Panc1 (cell line): ENCODE measurements at regions not wholly inside any gene's neighbourhood (a gene's known extent, or its start where the extent isn't known, plus 50 kb on each side); places are given as distances from the start of the nearest gene placed in this dataset.

Experiments used
- ATAC-seq: fragments of 200-7000 bp; cut with Tn5 transposase; 2 replicates; pipeline ENCODE4 v1.9.1; 2020; ENCODE audit warnings: mild to moderate bottlenecking, moderate library complexity
- BruUV-seq: library from RNA; stranded (reverse); fragments of 400-500 nt; replicated peaks from 2 replicates; lab custom pipeline; 2021; lab: Mats Ljungman, UMichigan
- CTCF ChIA-PET: fragments of 300-600 bp; sonication (Branson Sonifier 250); formaldehyde crosslinking; loops from one replicate; lab custom pipeline; 2022; ENCODE audit warnings: antibody characterized with exemption; lab: Charles Lee
- POLR2A ChIA-PET: fragments of 300-600 bp; sonication (Branson Sonifier 250); formaldehyde crosslinking; loops from one replicate; lab custom pipeline; 2022; ENCODE audit warnings: antibody characterized with exemption; lab: Charles Lee
- DNase-seq: peaks from one replicate; pipeline ENCODE4 v3.0.0-alpha.2; 2010; ENCODE audit warnings: low read depth, low spot score
- H3K27ac ChIP-seq: 2 replicates; pipeline ENCODE4 v1.5.1; 2011; ENCODE audit warnings: mild to moderate bottlenecking, low read length, inconsistent platforms
- H3K27me3 ChIP-seq: fragments of 200-500 bp; sonication (Bioruptor generic); 2 replicates; pipeline ENCODE4 v1.6.0; 2014; ENCODE audit warnings: low read length, inconsistent platforms; ENCODE audit not compliant: control insufficient read depth, insufficient read depth
- H3K36me3 ChIP-seq: fragments of 200-500 bp; sonication (Bioruptor generic); 2 replicates; pipeline ENCODE4 v1.5.1; 2014; ENCODE audit warnings: inconsistent platforms, mild to moderate bottlenecking, low read length, moderate library complexity; ENCODE audit not compliant: control insufficient read depth, insufficient read depth
- H3K4me1 ChIP-seq: 2 replicates; pipeline ENCODE4 v1.5.1; 2011; ENCODE audit warnings: inconsistent platforms, mild to moderate bottlenecking, low read length, moderate library complexity; ENCODE audit not compliant: control insufficient read depth, insufficient read depth
- H3K4me3 ChIP-seq, 2 experiments: 2 replicates each; pipeline ENCODE4 v1.5.1; 2011 to 2012; ENCODE audit warnings: low read depth in 2 of 2, low read length in 2 of 2, mild to moderate bottlenecking in 2 of 2, inconsistent platforms in 1 of 2, moderate library complexity in 1 of 2
- H3K9me3 ChIP-seq: fragments of 200-500 bp; sonication (Bioruptor generic); 2 replicates; pipeline ENCODE4 v1.5.1; 2014; ENCODE audit warnings: low read depth, mild to moderate bottlenecking, inconsistent platforms, low read length, moderate library complexity; ENCODE audit not compliant: control insufficient read depth, insufficient read depth
- CTCF ChIP-seq: fragments of 450-650 bp; IDR thresholded peaks from 2 replicates; pipeline ENCODE4 v1.5.1; 2017; ENCODE audit warnings: mild to moderate bottlenecking
- POLR2AphosphoS5 ChIP-seq: IDR thresholded peaks from 2 replicates; pipeline ENCODE4 v1.6.1; 2012; ENCODE audit warnings: mild to moderate bottlenecking, low read depth, low read length, moderate library complexity
- REST ChIP-seq, 2 experiments: IDR thresholded peaks; 2 replicates each; pipeline ENCODE4 v1.6.1; 2011 to 2012; ENCODE audit warnings: low read depth in 2 of 2, control low read depth in 1 of 2, low read length in 1 of 2, mild to moderate bottlenecking in 1 of 2, moderate library complexity in 1 of 2; ENCODE audit not compliant: insufficient read depth in 1 of 2
- SIN3A ChIP-seq: IDR thresholded peaks from 2 replicates; pipeline ENCODE4 v1.6.1; 2012; ENCODE audit warnings: low read depth, mild to moderate bottlenecking, low read length, moderate library complexity, borderline replicate concordance; ENCODE audit not compliant: insufficient read depth
- TCF7L2 ChIP-seq: IDR thresholded peaks from 2 replicates; pipeline ENCODE4 v1.6.1; 2011; ENCODE audit warnings: mild to moderate bottlenecking, low read depth, low read length, inconsistent platforms
- in situ Hi-C: cut with HindIII; loops from 2 replicates; pipeline ENCODE4 v1.10.0; 2016; ENCODE audit warnings: low sequenced_read_pairs, low pct_unique_long_range_greater_than_20kb
- intact Hi-C: fragments of 100-400 bp; cut with micrococcal nuclease; formaldehyde crosslinking; loops from one replicate; pipeline ENCODE4 v1.10.0; 2022; ENCODE audit not compliant: unreplicated experiment

GRCh38 chr10:129093641-129094040, 373.4 kb upstream of the MGMT start:
- in situ Hi-C loops = no loop called here
- Histone ChIP-seq H3K36me3 (no peaks in the 10 kb centered on the region), H3K9me3 (no peaks in the 10 kb centered on the region), H3K4me1 (no peaks in the 10 kb centered on the region), H3K27ac (no peak overlapping the region), H3K4me3 (no peak overlapping the region), H3K27me3 (no peaks in the 10 kb centered on the region; the same call in 1 of the 2 replicates)
- intact Hi-C loops = no loop called here
- CTCF ChIA-PET = no interaction called here
- no peak for DNase-seq
- BruUV-seq = no TSS peak
- no peak for TF ChIP-seq REST (IDR thresholded peaks at IDR 0.05; ENCODE audit: insufficient read depth in 1 of 2, low read depth in 2 of 2, low read length in 1 of 2)
- TF ChIP-seq SIN3A = no peak
- TF ChIP-seq POLR2AphosphoS5 = no peak
- no peak for TF ChIP-seq CTCF
- no peak for TF ChIP-seq TCF7L2
- POLR2A ChIA-PET = no interaction called here
- ATAC-seq = no peak

- DNase-seq (no peak), ATAC-seq (no peak)
- no peaks in the 10 kb centered on the region for H3K36me3 ChIP-seq
- BruUV-seq = no TSS peak
- TF ChIP-seq SIN3A (no peak), POLR2AphosphoS5 (no peak), TCF7L2 (no peak), CTCF (no peak), REST (IDR thresholded peaks at IDR 0.05; ENCODE audit: insufficient read depth in 1 of 2, low read depth in 2 of 2, low read length in 1 of 2) (no peak)
- in situ Hi-C loops (no loop called here), intact Hi-C loops (no loop called here)
- H3K4me1 ChIP-seq = no peaks in the 10 kb centered on the region
- ChIA-PET CTCF (no interaction called here), POLR2A (no interaction called here)
- H3K4me3 ChIP-seq = no peak overlapping the region
- H3K9me3 ChIP-seq = no peaks in the 10 kb centered on the region
- H3K27me3 ChIP-seq = no peaks in the 10 kb centered on the region; the same call in 1 of the 2 replicates
- no peak overlapping the region for H3K27ac ChIP-seq
Measured at GRCh38 chr10:129094233-129094632, 372.8 kb upstream of the MGMT start.
